AG04450 (cell line): ENCODE measurements at regions not wholly inside any gene's neighbourhood (a gene's known extent, or its start where the extent isn't known, plus 50 kb on each side); places are given as distances from the start of the nearest gene placed in this dataset.
A peak's percentile ranks its signal among the peaks of the same experiment; 100 is the strongest.
"Not testable (repeated sequence)": the region's sequence is repeated elsewhere in the genome, so short reads cannot be mapped to it uniquely, and the experiment has no call there.

Experiments used
- CTCF ChIA-PET: fragments of 300-600, 350-600 bp; formaldehyde crosslinking; extraction: SDS; loops from one replicate; lab custom pipeline; 2022; ENCODE audit warnings: antibody characterized with exemption, inconsistent platforms; lab: Charles Lee
- POLR2A ChIA-PET: fragments of 350-600 bp; formaldehyde crosslinking; extraction: SDS; loops from one replicate; lab custom pipeline; 2021; ENCODE audit warnings: antibody characterized with exemption, inconsistent platforms; lab: Yijun Ruan, JAX
- DNase-seq: peaks from one replicate; pipeline ENCODE4 v3.0.0-alpha.2; 2011; ENCODE audit warnings: low read depth, low spot score
- H3K27ac ChIP-seq: one replicate; pipeline ENCODE4 v1.5.1; 2012; ENCODE audit warnings: low read depth, low read length, control low read depth
- H3K27me3 ChIP-seq: one replicate; pipeline ENCODE4 v1.6.0; 2012; ENCODE audit warnings: low read length; ENCODE audit not compliant: control insufficient read depth, insufficient read depth
- H3K4me3 ChIP-seq: 2 replicates; pipeline ENCODE4 v1.5.1; 2011; ENCODE audit warnings: mild to moderate bottlenecking, low read depth, low read length, control low read depth
- H3K9me3 ChIP-seq: 2 replicates; pipeline ENCODE4 v1.5.1; 2012; ENCODE audit warnings: low read length; ENCODE audit not compliant: control insufficient read depth, insufficient read depth
- TF ChIP-seq, protein P1 (sequence below): IDR thresholded peaks from 2 replicates; pipeline ENCODE4 v1.5.1; 2011; ENCODE audit warnings: low read depth, low read length, control low read depth, inconsistent platforms

DNA sequence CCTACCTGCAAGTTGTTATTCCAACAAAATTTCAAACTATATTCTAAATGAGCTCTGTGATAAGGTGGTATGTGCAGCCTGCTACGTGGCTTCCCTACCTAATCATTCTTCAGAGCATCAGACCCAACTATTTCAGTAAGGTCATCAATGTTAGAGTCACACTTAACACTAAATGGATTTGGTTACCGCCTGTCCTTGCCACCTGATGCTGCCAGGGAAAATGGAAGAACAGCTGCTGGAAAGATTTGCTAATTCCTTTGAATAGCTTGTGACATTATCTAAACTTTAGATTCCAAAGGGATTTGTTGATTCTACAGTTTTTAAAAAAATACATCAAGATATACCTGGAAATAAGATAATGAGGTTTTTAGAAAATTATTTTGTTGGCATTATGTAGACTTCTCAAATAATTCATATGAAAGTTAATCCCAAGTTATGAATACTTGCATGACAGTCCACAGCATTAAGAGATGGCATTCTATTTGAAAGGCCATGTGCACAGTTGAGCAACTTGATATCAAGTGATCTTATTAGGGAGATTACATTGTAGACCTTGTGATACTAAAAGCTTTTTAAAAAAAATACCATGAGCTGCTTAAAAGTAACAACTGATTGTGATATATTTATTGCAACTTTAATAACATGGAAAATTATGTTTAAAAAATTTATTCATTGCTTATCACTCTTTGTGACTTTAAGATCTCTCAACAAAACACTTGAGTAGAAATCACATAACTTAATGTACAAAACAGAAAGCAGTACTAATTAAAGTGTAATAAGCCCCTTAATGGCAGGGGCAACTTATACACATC is 98.3 kb upstream of the UGP2 start:
- ChIA-PET CTCF (interaction anchor here (1.9 kb wide), 1 partner anchor 118 kb away, joined by 7 read pairs; no protein-coding TSS in a partner anchor), POLR2A (interaction anchor here (0.5 to 0.6 kb wide), 2 partner anchors 43 to 98 kb away, joined by 4 to 8 read pairs; partner anchors contain the start of gene UGP2)
- Histone ChIP-seq H3K9me3 (peaks cover 2% of the 10 kb centered on the region; the same call in 1 of the 2 replicates), H3K27me3 (no peaks in the 10 kb centered on the region), H3K27ac (no peak overlapping the region), H3K4me3 (no peak overlapping the region)
- TF ChIP-seq, protein P1, sequence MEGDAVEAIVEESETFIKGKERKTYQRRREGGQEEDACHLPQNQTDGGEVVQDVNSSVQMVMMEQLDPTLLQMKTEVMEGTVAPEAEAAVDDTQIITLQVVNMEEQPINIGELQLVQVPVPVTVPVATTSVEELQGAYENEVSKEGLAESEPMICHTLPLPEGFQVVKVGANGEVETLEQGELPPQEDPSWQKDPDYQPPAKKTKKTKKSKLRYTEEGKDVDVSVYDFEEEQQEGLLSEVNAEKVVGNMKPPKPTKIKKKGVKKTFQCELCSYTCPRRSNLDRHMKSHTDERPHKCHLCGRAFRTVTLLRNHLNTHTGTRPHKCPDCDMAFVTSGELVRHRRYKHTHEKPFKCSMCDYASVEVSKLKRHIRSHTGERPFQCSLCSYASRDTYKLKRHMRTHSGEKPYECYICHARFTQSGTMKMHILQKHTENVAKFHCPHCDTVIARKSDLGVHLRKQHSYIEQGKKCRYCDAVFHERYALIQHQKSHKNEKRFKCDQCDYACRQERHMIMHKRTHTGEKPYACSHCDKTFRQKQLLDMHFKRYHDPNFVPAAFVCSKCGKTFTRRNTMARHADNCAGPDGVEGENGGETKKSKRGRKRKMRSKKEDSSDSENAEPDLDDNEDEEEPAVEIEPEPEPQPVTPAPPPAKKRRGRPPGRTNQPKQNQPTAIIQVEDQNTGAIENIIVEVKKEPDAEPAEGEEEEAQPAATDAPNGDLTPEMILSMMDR: no peak
- no peak for DNase-seq

DNA sequence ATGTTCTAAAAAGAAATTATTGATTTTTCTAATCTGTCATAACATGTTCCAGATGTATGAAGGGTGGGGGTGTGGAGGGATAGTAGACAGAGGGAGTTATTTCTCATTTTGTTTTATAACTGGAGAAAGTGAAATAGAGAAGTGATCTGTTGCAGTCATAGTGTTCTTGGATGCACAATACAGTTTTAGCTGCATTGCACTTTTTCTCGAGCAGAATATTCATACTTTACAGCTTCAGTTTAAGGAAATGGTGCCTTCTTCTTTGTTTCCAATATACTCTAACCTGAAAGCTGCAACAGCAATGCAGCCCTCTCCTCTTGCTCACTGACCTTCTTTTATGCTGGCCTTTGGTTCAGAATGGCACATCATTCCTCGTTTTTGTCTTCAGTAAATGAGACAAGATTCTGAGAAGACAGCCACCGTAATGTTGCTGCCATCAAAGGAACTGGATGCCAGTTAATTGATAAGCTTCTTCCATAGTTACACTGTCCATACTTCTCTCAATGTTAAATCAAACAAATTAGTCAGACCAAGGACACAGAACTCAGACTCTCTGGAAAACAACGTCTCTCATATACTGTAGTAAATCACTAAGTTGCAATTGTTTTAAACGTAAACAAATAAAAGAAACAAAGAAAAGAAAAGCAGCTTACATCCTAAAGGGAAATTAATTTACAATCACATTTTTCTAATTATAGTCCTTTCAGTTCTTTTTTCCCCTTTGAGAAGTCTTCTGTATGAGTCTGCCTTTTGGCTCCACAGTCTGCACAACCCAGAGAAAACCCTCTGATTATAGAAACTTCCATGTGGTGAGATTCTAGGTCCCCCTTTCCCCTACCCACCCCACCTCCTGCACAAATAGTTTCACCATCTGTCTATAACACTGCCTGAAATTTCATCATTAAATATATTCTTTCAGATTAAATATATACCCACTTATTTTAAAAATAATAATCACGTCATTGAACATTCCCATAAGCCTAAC is 97.4 kb upstream of the UGP2 start:
- Histone ChIP-seq H3K27ac (no peak overlapping the region), H3K4me3 (no peak overlapping the region), H3K27me3 (no peaks in the 10 kb centered on the region), H3K9me3 (peaks cover 2% of the 10 kb centered on the region; the same call in 1 of the 2 replicates)
- ChIA-PET CTCF (interaction anchor here (1.9 kb wide), 1 partner anchor 117 kb away, joined by 7 read pairs; no protein-coding TSS in a partner anchor), POLR2A (no interaction called here)
- TF ChIP-seq, protein P1: no peak
- no peak for DNase-seq

DNA sequence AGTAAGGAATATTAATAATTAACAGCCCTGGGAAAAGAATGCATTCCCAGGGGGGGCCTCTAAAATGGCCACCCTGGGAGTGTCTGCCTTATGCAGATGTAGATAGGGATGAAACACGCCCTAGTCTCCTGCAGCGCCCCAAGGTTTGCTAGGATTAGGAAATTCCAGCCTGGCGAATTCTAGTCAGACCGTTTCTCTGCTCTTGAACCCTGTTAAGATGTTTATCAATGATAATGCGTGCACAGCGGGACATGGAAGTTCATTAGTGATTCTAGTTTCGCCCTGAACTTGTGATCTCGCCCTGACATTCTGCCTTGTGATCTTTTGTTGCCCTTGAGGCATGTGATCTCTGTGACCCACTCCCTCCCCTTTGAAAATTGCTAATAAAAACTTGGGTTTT is 95.1 kb upstream of the UGP2 start:
- DNase-seq, CTCF ChIA-PET, H3K27ac ChIP-seq, POLR2A ChIA-PET, H3K9me3 ChIP-seq, H3K27me3 ChIP-seq, H3K4me3 ChIP-seq: not testable (repeated sequence)

DNA sequence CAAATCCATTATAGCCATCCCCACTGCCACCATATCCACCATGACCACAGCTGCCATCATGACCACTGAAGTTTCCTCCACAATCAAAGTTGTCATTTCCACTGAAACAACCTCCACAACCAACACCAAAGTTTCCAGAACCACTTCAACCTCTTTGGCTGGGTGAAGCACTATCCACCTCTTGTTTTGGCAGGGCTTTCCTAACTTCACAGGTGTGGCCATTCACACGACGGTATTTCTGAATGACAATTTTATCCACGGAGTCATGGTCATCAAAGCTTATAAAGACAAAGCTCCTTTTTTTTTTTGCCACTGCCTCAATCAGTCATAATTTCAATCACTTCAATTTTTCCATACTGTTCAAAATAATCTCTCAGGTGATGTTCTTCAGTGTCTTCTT is 89.8 kb upstream of the UGP2 start:
- TF ChIP-seq, protein P1: no peak
- no peak overlapping the region for H3K4me3 ChIP-seq
- H3K9me3 ChIP-seq: no peaks in the 10 kb centered on the region
- no peak overlapping the region for H3K27ac ChIP-seq
- CTCF ChIA-PET: no interaction called here
- no peak for DNase-seq
- no peaks in the 10 kb centered on the region for H3K27me3 ChIP-seq
- POLR2A ChIA-PET: no interaction called here

DNA sequence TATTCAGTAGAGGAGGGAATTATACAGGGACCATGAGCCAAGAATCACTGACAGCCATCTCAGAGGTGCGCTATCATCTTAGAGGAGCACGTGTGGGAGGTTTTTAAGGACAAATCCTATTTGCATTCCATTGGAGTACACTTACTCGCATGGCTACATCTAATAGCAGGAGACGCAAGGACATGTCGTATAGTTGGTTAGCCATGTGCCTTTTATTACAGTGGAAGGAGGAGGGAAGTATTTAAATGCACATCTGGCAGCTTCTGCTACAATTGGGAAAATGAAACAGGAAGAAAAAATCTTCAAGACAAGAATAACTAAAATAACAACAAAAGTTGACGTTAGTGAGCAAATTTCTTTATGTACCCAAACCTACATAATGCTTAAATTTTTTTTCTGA is 86.5 kb upstream of the UGP2 start:
- POLR2A ChIA-PET: interaction anchor here (0.8 kb wide), 1 partner anchor 88 kb away, joined by 3 read pairs; no protein-coding TSS in a partner anchor
- TF ChIP-seq, protein P1: no peak
- no peak overlapping the region for H3K4me3 ChIP-seq
- H3K27me3 ChIP-seq: no peaks in the 10 kb centered on the region
- DNase-seq: no peak
- CTCF ChIA-PET: no interaction called here
- no peaks in the 10 kb centered on the region for H3K9me3 ChIP-seq
- peak overlapping the region; percentile 33 for H3K27ac ChIP-seq
